ENCODE measurements at regions not wholly inside any gene's neighbourhood (a gene's known extent, or its start where the extent isn't known, plus 50 kb on each side); places are given as distances from the start of the nearest gene placed in this dataset.

DNA sequence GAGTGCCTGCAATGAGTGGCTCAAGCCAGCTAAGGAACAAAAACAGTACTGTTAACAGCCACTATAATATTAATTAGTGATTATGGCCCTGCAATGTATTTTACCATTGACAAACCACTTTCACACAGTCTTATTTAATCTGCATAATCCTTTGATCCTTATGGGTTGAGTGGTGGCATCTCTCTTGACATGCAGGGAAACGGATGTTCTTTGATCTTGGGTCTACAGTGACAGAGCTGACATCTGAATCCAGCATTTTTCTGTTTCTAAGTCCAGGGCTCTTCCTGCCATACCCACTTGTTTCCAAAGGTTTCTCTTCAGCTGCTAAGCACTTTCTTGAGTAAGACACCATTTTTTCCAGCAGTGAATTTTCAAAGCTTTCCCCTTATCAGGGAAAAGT, 277.7 kb upstream of the ROPN1 start:
- no peak for DNase-seq (ENCODE audit: low read depth in 1 of 2, low spot score in 1 of 2)
- TF ChIP-seq GABPA (IDR thresholded peaks at IDR 0.05; ENCODE audit: low read depth) (no peak), POLR2AphosphoS5 (IDR thresholded peaks at IDR 0.05; ENCODE audit: low read depth) (no peak), SPI1 (IDR thresholded peaks at IDR 0.05; ENCODE audit: borderline replicate concordance, low read depth) (no peak)
- TF ChIP-seq, protein P1, sequence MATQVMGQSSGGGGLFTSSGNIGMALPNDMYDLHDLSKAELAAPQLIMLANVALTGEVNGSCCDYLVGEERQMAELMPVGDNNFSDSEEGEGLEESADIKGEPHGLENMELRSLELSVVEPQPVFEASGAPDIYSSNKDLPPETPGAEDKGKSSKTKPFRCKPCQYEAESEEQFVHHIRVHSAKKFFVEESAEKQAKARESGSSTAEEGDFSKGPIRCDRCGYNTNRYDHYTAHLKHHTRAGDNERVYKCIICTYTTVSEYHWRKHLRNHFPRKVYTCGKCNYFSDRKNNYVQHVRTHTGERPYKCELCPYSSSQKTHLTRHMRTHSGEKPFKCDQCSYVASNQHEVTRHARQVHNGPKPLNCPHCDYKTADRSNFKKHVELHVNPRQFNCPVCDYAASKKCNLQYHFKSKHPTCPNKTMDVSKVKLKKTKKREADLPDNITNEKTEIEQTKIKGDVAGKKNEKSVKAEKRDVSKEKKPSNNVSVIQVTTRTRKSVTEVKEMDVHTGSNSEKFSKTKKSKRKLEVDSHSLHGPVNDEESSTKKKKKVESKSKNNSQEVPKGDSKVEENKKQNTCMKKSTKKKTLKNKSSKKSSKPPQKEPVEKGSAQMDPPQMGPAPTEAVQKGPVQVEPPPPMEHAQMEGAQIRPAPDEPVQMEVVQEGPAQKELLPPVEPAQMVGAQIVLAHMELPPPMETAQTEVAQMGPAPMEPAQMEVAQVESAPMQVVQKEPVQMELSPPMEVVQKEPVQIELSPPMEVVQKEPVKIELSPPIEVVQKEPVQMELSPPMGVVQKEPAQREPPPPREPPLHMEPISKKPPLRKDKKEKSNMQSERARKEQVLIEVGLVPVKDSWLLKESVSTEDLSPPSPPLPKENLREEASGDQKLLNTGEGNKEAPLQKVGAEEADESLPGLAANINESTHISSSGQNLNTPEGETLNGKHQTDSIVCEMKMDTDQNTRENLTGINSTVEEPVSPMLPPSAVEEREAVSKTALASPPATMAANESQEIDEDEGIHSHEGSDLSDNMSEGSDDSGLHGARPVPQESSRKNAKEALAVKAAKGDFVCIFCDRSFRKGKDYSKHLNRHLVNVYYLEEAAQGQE (IDR thresholded peaks at IDR 0.05; ENCODE audit: insufficient replicate concordance, low read depth), result no peak
- TF ChIP-seq, protein P2, sequence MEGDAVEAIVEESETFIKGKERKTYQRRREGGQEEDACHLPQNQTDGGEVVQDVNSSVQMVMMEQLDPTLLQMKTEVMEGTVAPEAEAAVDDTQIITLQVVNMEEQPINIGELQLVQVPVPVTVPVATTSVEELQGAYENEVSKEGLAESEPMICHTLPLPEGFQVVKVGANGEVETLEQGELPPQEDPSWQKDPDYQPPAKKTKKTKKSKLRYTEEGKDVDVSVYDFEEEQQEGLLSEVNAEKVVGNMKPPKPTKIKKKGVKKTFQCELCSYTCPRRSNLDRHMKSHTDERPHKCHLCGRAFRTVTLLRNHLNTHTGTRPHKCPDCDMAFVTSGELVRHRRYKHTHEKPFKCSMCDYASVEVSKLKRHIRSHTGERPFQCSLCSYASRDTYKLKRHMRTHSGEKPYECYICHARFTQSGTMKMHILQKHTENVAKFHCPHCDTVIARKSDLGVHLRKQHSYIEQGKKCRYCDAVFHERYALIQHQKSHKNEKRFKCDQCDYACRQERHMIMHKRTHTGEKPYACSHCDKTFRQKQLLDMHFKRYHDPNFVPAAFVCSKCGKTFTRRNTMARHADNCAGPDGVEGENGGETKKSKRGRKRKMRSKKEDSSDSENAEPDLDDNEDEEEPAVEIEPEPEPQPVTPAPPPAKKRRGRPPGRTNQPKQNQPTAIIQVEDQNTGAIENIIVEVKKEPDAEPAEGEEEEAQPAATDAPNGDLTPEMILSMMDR (IDR thresholded peaks at IDR 0.05; ENCODE audit: insufficient read depth, low read length), result no peak
- no peaks in the 10 kb centered on the region for H3K27me3 ChIP-seq (ENCODE audit: insufficient read depth, poor library complexity, severe bottlenecking)
- no peak overlapping the region for H3K4me3 ChIP-seq (replicated peaks; ENCODE audit: insufficient read depth, low read length)
- H3K27ac ChIP-seq (replicated peaks), result no peak overlapping the region

DNA sequence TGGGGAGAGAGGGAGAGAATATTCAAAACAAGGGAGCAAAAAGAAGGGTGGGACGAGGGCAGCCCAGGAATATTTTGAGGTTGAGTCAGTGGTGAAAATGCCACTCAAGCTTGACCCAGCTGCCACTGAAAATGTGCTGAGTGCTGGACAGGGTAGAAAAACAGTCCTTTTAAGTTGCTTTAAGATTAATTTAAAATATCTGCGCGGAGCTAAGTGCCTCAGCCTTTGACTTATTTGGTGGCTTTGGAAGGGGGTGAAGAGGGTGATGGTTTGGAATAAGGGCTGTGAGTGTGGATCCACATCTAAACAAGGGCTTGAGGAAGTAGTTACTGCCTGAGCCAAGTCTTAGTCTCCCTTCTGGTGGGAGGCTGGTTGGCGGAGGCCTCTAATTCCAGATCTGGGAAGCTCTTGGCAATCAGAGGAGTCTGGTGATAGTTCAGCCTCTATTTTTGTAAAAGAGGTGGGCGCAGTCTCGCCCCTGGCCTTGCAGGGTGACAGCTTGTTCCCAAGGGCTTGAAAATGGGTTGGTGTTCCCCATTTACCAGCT, 280.8 kb upstream of the ROPN1 start:
- DNase-seq (ENCODE audit: low read depth in 1 of 2, low spot score in 1 of 2), result no peak
- H3K27ac ChIP-seq (replicated peaks), result no peak overlapping the region
- TF ChIP-seq, protein P2 (IDR thresholded peaks at IDR 0.05; ENCODE audit: insufficient read depth, low read length), result no peak
- TF ChIP-seq, protein P1 (IDR thresholded peaks at IDR 0.05; ENCODE audit: insufficient replicate concordance, low read depth), result no peak
- TF ChIP-seq POLR2AphosphoS5 (IDR thresholded peaks at IDR 0.05; ENCODE audit: low read depth) (no peak), GABPA (IDR thresholded peaks at IDR 0.05; ENCODE audit: low read depth) (no peak), SPI1 (IDR thresholded peaks at IDR 0.05; ENCODE audit: borderline replicate concordance, low read depth) (no peak)

DNA sequence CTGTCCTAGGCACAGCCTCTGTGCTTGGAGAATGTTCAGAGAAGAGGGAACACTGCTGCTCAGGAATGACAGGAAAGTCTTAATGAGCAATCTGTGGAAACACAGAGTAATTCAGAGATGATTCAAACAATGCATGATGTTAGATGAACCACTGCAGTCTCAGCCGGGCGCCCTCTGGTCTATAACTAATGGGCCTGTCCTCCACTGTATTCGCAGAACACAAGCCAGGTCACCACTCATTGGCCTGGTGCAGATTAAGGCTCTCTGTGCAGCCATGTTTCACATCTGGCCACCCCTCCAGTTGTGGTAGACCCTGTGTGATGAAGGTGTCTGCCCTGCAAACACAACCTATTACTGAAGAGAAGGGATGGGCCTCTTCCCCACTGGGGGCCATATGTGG, 281.7 kb upstream of the ROPN1 start:
- Histone ChIP-seq H3K27me3 (ENCODE audit: insufficient read depth, poor library complexity, severe bottlenecking) (no peaks in the 10 kb centered on the region), H3K4me3 (replicated peaks; ENCODE audit: insufficient read depth, low read length) (no peak overlapping the region), H3K27ac (replicated peaks) (no peak overlapping the region)
- no peak for DNase-seq (ENCODE audit: low read depth in 1 of 2, low spot score in 1 of 2)
- no peak for TF ChIP-seq POLR2AphosphoS5 (IDR thresholded peaks at IDR 0.05; ENCODE audit: low read depth)
- TF ChIP-seq, protein P2 (IDR thresholded peaks at IDR 0.05; ENCODE audit: insufficient read depth, low read length), result no peak
- TF ChIP-seq GABPA (IDR thresholded peaks at IDR 0.05; ENCODE audit: low read depth), result no peak
- TF ChIP-seq SPI1 (IDR thresholded peaks at IDR 0.05; ENCODE audit: borderline replicate concordance, low read depth), result no peak
- TF ChIP-seq, protein P1 (IDR thresholded peaks at IDR 0.05; ENCODE audit: insufficient replicate concordance, low read depth), result no peak

More for the DNA sequence above, 280.8 kb upstream of the ROPN1 start:
- H3K4me3 ChIP-seq (replicated peaks; ENCODE audit: insufficient read depth, low read length), result no peak overlapping the region
- H3K27me3 ChIP-seq (ENCODE audit: insufficient read depth, poor library complexity, severe bottlenecking), result no peaks in the 10 kb centered on the region
